NCI-H2029 (cell line): ENCODE measurements at regions not wholly inside any gene's neighbourhood (a gene's known extent, or its start where the extent isn't known, plus 50 kb on each side); places are given as distances from the start of the nearest gene placed in this dataset.
A peak's percentile ranks its signal among the peaks of the same experiment; 100 is the strongest.
"Not testable (repeated sequence)": the region's sequence is repeated elsewhere in the genome, so short reads cannot be mapped to it uniquely, and the experiment has no call there.

Source experiments
- DNase-seq: peaks from one replicate; lab custom pipeline; 2025; lab: John Stamatoyannopoulos, UW

DNA sequence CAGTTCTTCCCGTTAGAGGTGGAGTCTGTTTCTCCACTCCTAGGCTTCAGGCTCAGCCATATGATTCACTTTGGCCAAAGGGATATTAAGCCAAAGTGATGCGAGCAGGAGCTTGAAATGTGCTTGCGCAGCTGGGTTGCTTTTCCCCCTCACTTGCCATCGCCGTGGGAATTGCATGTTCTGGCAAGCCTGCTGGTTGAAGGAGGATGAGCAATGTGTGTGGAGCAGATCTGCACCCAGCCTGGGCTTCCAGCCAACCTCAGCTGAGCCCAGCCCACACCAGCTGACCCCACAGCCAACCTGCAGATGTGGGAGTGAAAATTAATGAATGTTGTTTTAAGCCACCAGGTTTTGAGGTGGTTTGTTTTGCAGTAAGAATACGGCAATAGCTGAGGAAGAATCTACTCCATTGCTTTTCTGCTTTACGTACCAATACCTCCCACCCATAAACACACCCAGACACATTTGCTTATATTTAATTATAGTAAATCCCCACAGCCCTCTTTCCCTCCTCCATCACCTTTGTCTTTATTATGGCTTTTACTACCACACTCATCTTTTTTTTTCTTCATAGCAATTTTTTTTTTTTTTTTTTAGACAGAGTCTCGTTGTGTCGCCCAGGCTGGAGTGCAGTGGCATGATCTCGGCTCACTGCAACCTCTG is 132.8 kb upstream of the FUNDC1 start:
- peak; percentile 29 for DNase-seq

GRCh38 chrX:44674906-44675305 is 132.2 kb upstream of the FUNDC1 start:
- DNase-seq, result no peak

- DNase-seq, result no peak
Measured at GRCh38 chrX:44669626-44670025, 127.0 kb upstream of the FUNDC1 start.

- no peak for DNase-seq
Measured at GRCh38 chrX:44667771-44668170, 125.1 kb upstream of the FUNDC1 start.

DNA sequence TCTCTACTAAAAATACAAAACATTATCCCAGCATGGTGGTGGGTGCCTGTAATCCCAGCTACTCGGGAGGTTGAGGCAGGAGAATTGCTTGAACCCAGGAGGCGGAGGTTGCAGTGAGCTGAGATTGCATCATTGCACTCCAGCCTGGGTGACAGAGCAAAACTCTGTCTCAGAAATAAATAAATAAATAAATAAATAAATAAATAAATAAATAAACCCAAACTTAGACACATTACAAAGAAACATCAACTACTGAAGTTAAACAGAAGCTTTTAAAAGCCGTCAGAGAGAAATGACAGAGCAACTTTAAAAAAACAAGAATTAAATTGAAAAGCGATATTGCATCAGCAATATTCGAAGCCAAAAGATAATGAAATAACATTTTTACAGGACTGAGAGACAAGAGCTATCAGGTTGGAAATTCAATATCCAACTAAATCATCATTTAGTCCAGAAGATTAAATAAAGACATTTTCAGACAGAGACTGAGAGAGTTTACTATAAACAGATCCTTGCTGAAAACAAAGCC is 115.1 kb upstream of the FUNDC1 start:
- DNase-seq, result not testable (repeated sequence)

DNA sequence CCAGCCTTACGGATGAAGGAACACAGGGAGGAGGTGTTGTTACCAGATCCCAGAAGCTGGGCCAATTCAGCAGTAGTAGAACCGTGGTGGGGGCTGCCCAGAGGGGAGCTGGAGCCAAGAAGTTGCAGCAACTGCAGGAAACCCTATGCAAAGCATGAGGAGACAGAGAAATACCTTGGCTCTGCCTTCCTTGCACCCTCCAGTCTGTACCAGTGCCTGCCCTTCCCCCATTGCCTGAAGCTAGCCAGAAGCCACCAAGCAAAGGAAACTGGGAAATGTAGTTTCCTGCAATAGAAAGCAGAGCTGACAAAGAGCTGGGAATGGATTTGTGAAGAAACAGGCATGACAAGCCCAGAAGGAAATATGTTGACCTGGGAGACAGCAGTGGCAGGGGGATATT is 108.7 kb upstream of the FUNDC1 start:
- no peak for DNase-seq

DNA sequence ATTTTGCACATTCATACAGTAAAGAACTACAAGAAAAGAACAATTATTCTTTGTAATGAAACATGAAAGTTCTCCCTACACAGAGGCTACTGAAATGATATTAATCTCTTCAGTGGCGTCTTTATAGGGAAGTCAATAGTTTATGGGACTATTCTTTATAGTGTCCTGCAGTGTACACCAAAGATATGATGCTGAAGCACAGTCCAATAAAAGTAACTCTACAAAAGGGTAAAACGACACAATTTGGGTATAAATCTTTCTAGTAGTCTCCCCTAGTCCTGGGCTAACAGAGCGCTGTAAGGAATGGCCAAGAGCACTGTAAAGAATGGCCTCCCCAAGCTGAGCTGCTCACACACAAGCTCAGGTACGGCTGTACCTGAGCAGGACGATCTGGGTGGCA is 101.1 kb upstream of the FUNDC1 start:
- DNase-seq, result no peak

DNA sequence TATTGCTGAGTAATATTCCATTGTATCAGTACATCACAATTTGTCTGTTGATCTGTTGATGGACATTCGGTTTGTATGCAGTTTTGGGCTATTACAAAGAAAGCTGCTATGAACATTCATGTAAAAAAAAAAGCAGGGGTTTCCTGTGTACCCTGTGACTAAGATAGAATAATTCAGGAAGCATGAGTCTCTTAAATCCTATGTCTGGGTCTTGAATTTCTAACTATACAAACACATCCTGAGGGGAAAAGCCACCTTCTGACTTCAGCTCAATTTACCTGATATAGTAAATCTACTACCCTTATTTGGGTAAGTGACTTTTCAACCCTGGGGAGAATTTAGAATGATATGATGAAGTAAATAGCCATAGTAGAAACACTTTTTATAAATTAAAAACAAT is 94.6 kb upstream of the FUNDC1 start:
- DNase-seq, result no peak

GRCh38 chrX:44621078-44621477 is 78.4 kb upstream of the FUNDC1 start:
- no peak for DNase-seq

DNA sequence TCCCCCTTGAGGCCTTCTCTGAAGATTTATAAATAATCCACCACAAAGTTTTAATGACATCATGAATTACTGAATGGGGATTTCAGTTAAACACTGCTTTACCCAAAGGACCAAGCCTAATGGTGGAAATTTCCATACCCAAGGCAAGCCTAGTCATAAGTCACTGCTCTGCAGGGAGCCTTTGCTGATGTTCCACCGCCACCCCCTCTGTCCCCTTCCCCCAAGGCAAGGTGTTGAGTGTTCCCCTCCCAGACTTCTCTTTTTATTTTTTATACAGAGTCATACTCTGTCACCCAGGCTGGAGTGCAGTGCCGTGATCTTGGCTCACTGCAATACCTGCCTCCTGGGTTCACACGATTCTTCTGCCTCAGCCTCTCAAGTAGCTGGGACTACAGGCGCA is 76.4 kb upstream of the FUNDC1 start:
- DNase-seq, result no peak

- DNase-seq, result no peak
Measured at GRCh38 chrX:44596277-44596676, 53.6 kb upstream of the FUNDC1 start.
